ENCODE measurements at regions not wholly inside any gene's neighbourhood (a gene's known extent, or its start where the extent isn't known, plus 50 kb on each side); places are given as distances from the start of the nearest gene placed in this dataset.

GRCh38 chr3:43894176-43895049, 203.7 kb downstream of the ABHD5 start:
- no peak for TF ChIP-seq CTCF (IDR thresholded peaks at IDR 0.05)
- H3K4me3 Mint-ChIP-seq: peak overlapping the region; percentile 83
- no peak for DNase-seq
- H3K4me1 Mint-ChIP-seq (ENCODE audit: low read depth): 0 out of 2 replicates have a peak, but pooled peaks cover 4% of the 10 kb centered on the region
- H3K27ac Mint-ChIP-seq: peak overlapping the region; percentile 22; the same call in 1 of the 2 replicates
- H3K27me3 Mint-ChIP-seq (ENCODE audit: insufficient read depth): peaks cover 17% of the 10 kb centered on the region
- peaks cover 6% of the 10 kb centered on the region; the same call in 1 of the 2 replicates for H3K9me3 Mint-ChIP-seq
- peaks cover 8% of the 10 kb centered on the region; the same call in 1 of the 2 replicates for H3K36me3 Mint-ChIP-seq (ENCODE audit: low read depth)

DNA sequence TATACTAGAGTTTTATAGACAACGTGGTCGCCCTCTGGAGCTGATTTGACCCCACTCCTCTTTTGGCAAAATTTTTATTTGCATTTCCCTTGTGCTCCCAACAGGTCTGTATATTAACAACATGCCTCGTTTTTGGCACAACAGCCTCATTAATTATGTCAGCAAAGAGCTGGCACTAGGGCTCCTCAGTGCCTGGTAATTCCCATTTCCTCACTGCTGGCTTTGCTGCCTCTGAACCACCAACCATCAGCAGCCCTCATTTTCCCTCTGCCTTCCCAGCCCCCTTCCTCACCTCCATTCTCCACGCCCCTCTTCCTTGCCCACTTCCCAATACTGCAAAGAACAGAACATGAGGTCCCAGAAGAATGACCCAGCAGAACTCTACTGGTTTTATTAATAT, 204.8 kb downstream of the ABHD5 start:
- H3K36me3 Mint-ChIP-seq (ENCODE audit: low read depth): peaks cover 12% of the 10 kb centered on the region; the same call in 1 of the 2 replicates
- peak overlapping the region; percentile 49 for H3K4me3 Mint-ChIP-seq
- H3K9me3 Mint-ChIP-seq: peaks cover 11% of the 10 kb centered on the region; the same call in 1 of the 2 replicates

DNA sequence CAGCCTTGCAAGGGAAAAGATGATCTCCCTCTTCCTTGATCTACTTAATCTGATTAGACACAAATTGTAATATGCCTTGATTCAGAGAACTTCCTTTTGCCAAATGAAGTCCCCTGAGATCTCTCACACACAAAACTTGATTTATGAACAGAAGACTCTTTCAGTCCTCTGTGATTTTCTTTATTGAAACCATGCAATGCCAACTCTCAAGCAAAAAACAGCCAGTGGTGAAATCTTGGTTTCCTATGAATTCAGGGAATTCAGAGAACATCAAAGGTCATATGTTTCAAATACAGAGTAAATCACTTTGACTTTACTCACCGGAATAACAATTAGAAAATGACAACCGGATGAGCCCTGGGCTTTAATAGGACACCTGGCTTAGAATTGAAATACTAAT, 211.7 kb downstream of the ABHD5 start:
- H3K4me1 Mint-ChIP-seq (ENCODE audit: low read depth): no peaks in the 10 kb centered on the region
- H3K36me3 Mint-ChIP-seq (ENCODE audit: low read depth): peaks cover 4% of the 10 kb centered on the region; the same call in 1 of the 2 replicates
- H3K4me3 Mint-ChIP-seq: no peak overlapping the region
- DNase-seq: no peak
- peaks cover 5% of the 10 kb centered on the region; the same call in 1 of the 2 replicates for H3K9me3 Mint-ChIP-seq
- H3K27ac Mint-ChIP-seq: no peak overlapping the region
- H3K27me3 Mint-ChIP-seq (ENCODE audit: insufficient read depth): peaks cover 27% of the 10 kb centered on the region
- no peak for TF ChIP-seq CTCF (IDR thresholded peaks at IDR 0.05)

More for the DNA sequence above, 204.8 kb downstream of the ABHD5 start:
- no peak for DNase-seq
- Mint-ChIP-seq H3K4me1 (ENCODE audit: low read depth) (0 out of 2 replicates have a peak, but pooled peaks cover 4% of the 10 kb centered on the region), H3K27ac (no peak overlapping the region), H3K27me3 (ENCODE audit: insufficient read depth) (peaks cover 17% of the 10 kb centered on the region)
- TF ChIP-seq CTCF (IDR thresholded peaks at IDR 0.05): no peak

DNA sequence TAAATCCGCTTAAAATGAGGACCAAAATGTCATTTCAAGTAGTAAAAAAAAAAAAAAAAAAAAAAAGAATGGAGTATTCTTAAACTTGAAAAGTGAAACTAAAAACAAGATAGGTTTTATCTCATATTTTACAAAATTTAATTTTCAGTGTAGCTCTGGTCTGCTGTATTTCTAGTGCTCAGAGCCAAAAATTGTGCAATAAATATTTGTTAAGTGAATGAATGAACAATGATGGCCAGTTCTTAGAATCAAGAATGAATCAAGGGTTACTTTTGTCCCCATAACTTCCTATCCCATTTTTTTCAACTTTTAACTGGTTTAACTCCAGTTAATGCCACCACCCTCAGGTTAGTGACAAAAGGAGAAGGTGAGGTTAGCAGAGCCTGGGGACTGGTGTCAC, 214.4 kb downstream of the ABHD5 start:
- H3K27ac Mint-ChIP-seq: no peak overlapping the region
- no peak for DNase-seq
- no peak for TF ChIP-seq CTCF (IDR thresholded peaks at IDR 0.05)
- H3K36me3 Mint-ChIP-seq (ENCODE audit: low read depth): peaks cover 3% of the 10 kb centered on the region; the same call in 1 of the 2 replicates
- peaks cover 4% of the 10 kb centered on the region; the same call in 1 of the 2 replicates for H3K9me3 Mint-ChIP-seq
- H3K4me1 Mint-ChIP-seq (ENCODE audit: low read depth): no peaks in the 10 kb centered on the region
- H3K27me3 Mint-ChIP-seq (ENCODE audit: insufficient read depth): peaks cover 25% of the 10 kb centered on the region
- no peak overlapping the region for H3K4me3 Mint-ChIP-seq

- TF ChIP-seq CTCF (IDR thresholded peaks at IDR 0.05): no peak
- Mint-ChIP-seq H3K4me3 (no peak overlapping the region), H3K27ac (no peak overlapping the region), H3K27me3 (ENCODE audit: insufficient read depth) (peaks cover 29% of the 10 kb centered on the region), H3K4me1 (ENCODE audit: low read depth) (no peaks in the 10 kb centered on the region), H3K9me3 (no peaks in the 10 kb centered on the region), H3K36me3 (ENCODE audit: low read depth) (no peaks in the 10 kb centered on the region)
- no peak for DNase-seq
Observed at GRCh38 chr3:43906849-43907507, 216.2 kb downstream of the ABHD5 start.
